ENCODE measurements at regions not wholly inside any gene's neighbourhood (a gene's known extent, or its start where the extent isn't known, plus 50 kb on each side); places are given as distances from the start of the nearest gene placed in this dataset.

DNA sequence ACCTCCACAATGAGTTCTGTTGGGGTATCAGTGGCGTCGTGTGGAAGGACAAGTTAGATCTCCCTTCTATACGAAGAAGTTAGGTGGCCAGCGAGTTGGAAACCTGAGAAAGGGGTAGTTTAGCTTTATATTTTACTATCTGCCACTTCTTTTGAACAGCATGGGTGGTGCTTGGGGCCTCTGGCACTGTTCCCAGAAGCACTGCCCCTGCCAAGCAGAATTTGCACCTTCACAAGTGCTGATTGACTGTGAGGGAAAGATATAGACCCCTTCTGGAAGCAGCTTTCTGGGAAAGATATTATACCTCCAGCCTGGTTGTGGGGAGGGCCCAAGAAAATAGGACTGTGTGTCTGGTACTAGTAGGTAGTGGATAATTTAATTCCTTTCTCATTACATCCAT, 246.9 kb downstream of the FBXO8 start:
- H3K4me3 ChIP-seq (ENCODE audit: low read depth in 1 of 2, low read length in 2 of 2), result no peak overlapping the region
- H3K27me3 ChIP-seq (ENCODE audit: control insufficient read depth in 1 of 2, insufficient read depth in 2 of 2, low read length in 2 of 2), result no peaks in the 10 kb centered on the region
- no peak overlapping the region for H3K27ac ChIP-seq (ENCODE audit: low read depth, low read length)
- H3K4me1 ChIP-seq (ENCODE audit: control insufficient read depth in 1 of 2, insufficient read depth in 2 of 2, low read length in 2 of 2), result no peaks in the 10 kb centered on the region
- H3K36me3 ChIP-seq (ENCODE audit: control insufficient read depth in 1 of 2, insufficient read depth in 2 of 2, low read length in 2 of 2), result no peaks in the 10 kb centered on the region
- no peak overlapping the region for H3K9ac ChIP-seq (ENCODE audit: low read depth in 1 of 2, low read length in 2 of 2)
- H3K9me3 ChIP-seq (ENCODE audit: control insufficient read depth in 1 of 2, low read length in 2 of 2), result no peaks in the 10 kb centered on the region

DNA sequence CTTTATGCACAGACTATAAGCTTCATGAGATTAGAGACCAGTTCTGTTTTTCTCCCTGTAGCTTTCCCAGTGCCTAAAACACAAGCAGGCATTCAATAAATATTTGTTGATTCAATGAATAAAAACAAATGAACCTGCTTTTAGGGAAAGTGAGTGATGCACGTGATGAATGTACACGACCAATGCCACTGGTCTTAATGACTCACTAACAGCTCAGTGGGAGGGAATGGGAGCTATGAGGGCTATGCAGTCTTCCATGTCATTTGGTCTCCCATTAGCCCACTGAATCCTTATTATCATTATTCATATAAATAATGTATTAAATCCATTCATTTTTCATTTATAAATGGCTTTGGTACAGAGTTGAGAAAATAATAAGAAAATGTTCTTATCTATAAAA, 247.4 kb downstream of the FBXO8 start:
- Histone ChIP-seq H3K27me3 (ENCODE audit: control insufficient read depth in 1 of 2, insufficient read depth in 2 of 2, low read length in 2 of 2) (no peaks in the 10 kb centered on the region), H3K9me3 (ENCODE audit: control insufficient read depth in 1 of 2, low read length in 2 of 2) (no peaks in the 10 kb centered on the region), H3K27ac (ENCODE audit: low read depth, low read length) (no peak overlapping the region), H3K36me3 (ENCODE audit: control insufficient read depth in 1 of 2, insufficient read depth in 2 of 2, low read length in 2 of 2) (no peaks in the 10 kb centered on the region), H3K9ac (ENCODE audit: low read depth in 1 of 2, low read length in 2 of 2) (no peak overlapping the region), H3K4me3 (ENCODE audit: low read depth in 1 of 2, low read length in 2 of 2) (no peak overlapping the region), H3K4me1 (ENCODE audit: control insufficient read depth in 1 of 2, insufficient read depth in 2 of 2, low read length in 2 of 2) (no peaks in the 10 kb centered on the region)

GRCh38 chr4:174023641-174024040, 259.8 kb downstream of the FBXO8 start:
- H3K27me3 ChIP-seq (ENCODE audit: control insufficient read depth in 1 of 2, insufficient read depth in 2 of 2, low read length in 2 of 2), result no peaks in the 10 kb centered on the region
- H3K9me3 ChIP-seq (ENCODE audit: control insufficient read depth in 1 of 2, low read length in 2 of 2), result no peaks in the 10 kb centered on the region
- no peak overlapping the region for H3K4me3 ChIP-seq (ENCODE audit: low read depth in 1 of 2, low read length in 2 of 2)
- no peaks in the 10 kb centered on the region for H3K4me1 ChIP-seq (ENCODE audit: control insufficient read depth in 1 of 2, insufficient read depth in 2 of 2, low read length in 2 of 2)
- H3K27ac ChIP-seq (ENCODE audit: low read depth, low read length), result no peak overlapping the region
- no peaks in the 10 kb centered on the region for H3K36me3 ChIP-seq (ENCODE audit: control insufficient read depth in 1 of 2, insufficient read depth in 2 of 2, low read length in 2 of 2)
- no peak overlapping the region for H3K9ac ChIP-seq (ENCODE audit: low read depth in 1 of 2, low read length in 2 of 2)

GRCh38 chr4:174018236-174018635, 265.2 kb downstream of the FBXO8 start:
- Histone ChIP-seq H3K9me3 (ENCODE audit: control insufficient read depth in 1 of 2, low read length in 2 of 2) (no peaks in the 10 kb centered on the region), H3K9ac (ENCODE audit: low read depth in 1 of 2, low read length in 2 of 2) (no peak overlapping the region), H3K27me3 (ENCODE audit: control insufficient read depth in 1 of 2, insufficient read depth in 2 of 2, low read length in 2 of 2) (no peaks in the 10 kb centered on the region), H3K27ac (ENCODE audit: low read depth, low read length) (no peak overlapping the region), H3K4me3 (ENCODE audit: low read depth in 1 of 2, low read length in 2 of 2) (no peak overlapping the region), H3K36me3 (ENCODE audit: control insufficient read depth in 1 of 2, insufficient read depth in 2 of 2, low read length in 2 of 2) (no peaks in the 10 kb centered on the region), H3K4me1 (ENCODE audit: control insufficient read depth in 1 of 2, insufficient read depth in 2 of 2, low read length in 2 of 2) (no peaks in the 10 kb centered on the region)

DNA sequence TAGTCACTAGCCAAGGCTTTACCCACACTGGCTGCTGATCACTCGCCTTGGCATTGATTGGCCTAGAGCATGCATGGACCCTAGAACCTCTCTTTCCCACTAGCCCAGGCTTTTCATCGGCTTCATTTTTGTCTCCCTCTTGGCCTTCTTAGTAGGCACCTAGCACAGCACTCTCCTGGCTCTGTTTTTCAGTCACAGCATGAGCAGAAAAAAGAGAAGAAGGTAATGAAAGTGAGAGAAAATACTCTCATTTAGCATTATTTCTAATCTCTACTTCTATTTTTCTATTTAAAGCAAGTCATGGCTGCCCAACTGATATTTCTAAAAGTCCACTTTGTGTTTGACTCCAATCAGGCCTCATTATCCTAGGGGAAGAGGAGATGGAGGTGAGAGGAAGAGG, 267.2 kb downstream of the FBXO8 start:
- H3K36me3 ChIP-seq (ENCODE audit: control insufficient read depth in 1 of 2, insufficient read depth in 2 of 2, low read length in 2 of 2), result no peaks in the 10 kb centered on the region
- H3K9me3 ChIP-seq (ENCODE audit: control insufficient read depth in 1 of 2, low read length in 2 of 2), result no peaks in the 10 kb centered on the region
- H3K27me3 ChIP-seq (ENCODE audit: control insufficient read depth in 1 of 2, insufficient read depth in 2 of 2, low read length in 2 of 2), result no peaks in the 10 kb centered on the region
- H3K4me1 ChIP-seq (ENCODE audit: control insufficient read depth in 1 of 2, insufficient read depth in 2 of 2, low read length in 2 of 2), result no peaks in the 10 kb centered on the region
- H3K9ac ChIP-seq (ENCODE audit: low read depth in 1 of 2, low read length in 2 of 2), result no peak overlapping the region
- H3K4me3 ChIP-seq (ENCODE audit: low read depth in 1 of 2, low read length in 2 of 2), result no peak overlapping the region
- H3K27ac ChIP-seq (ENCODE audit: low read depth, low read length), result no peak overlapping the region

GRCh38 chr4:174012886-174013259, 270.6 kb downstream of the FBXO8 start:
- Histone ChIP-seq H3K4me1 (ENCODE audit: control insufficient read depth in 1 of 2, insufficient read depth in 2 of 2, low read length in 2 of 2) (no peaks in the 10 kb centered on the region), H3K9ac (ENCODE audit: low read depth in 1 of 2, low read length in 2 of 2) (no peak overlapping the region), H3K27ac (ENCODE audit: low read depth, low read length) (no peak overlapping the region), H3K27me3 (ENCODE audit: control insufficient read depth in 1 of 2, insufficient read depth in 2 of 2, low read length in 2 of 2) (no peaks in the 10 kb centered on the region), H3K9me3 (ENCODE audit: control insufficient read depth in 1 of 2, low read length in 2 of 2) (no peaks in the 10 kb centered on the region), H3K4me3 (ENCODE audit: low read depth in 1 of 2, low read length in 2 of 2) (no peak overlapping the region), H3K36me3 (ENCODE audit: control insufficient read depth in 1 of 2, insufficient read depth in 2 of 2, low read length in 2 of 2) (no peaks in the 10 kb centered on the region)

- Histone ChIP-seq H3K9me3 (ENCODE audit: control insufficient read depth in 1 of 2, low read length in 2 of 2) (no peaks in the 10 kb centered on the region), H3K27ac (ENCODE audit: low read depth, low read length) (no peak overlapping the region), H3K27me3 (ENCODE audit: control insufficient read depth in 1 of 2, insufficient read depth in 2 of 2, low read length in 2 of 2) (no peaks in the 10 kb centered on the region), H3K9ac (ENCODE audit: low read depth in 1 of 2, low read length in 2 of 2) (no peak overlapping the region), H3K4me3 (ENCODE audit: low read depth in 1 of 2, low read length in 2 of 2) (no peak overlapping the region), H3K4me1 (ENCODE audit: control insufficient read depth in 1 of 2, insufficient read depth in 2 of 2, low read length in 2 of 2) (no peaks in the 10 kb centered on the region), H3K36me3 (ENCODE audit: control insufficient read depth in 1 of 2, insufficient read depth in 2 of 2, low read length in 2 of 2) (no peaks in the 10 kb centered on the region)
These were observed 271.2 kb downstream of the FBXO8 start for GRCh38 chr4:174012135-174012885.

- Histone ChIP-seq H3K27me3 (ENCODE audit: control insufficient read depth in 1 of 2, insufficient read depth in 2 of 2, low read length in 2 of 2) (no peaks in the 10 kb centered on the region), H3K36me3 (ENCODE audit: control insufficient read depth in 1 of 2, insufficient read depth in 2 of 2, low read length in 2 of 2) (no peaks in the 10 kb centered on the region), H3K9ac (ENCODE audit: low read depth in 1 of 2, low read length in 2 of 2) (no peak overlapping the region), H3K27ac (ENCODE audit: low read depth, low read length) (no peak overlapping the region), H3K9me3 (ENCODE audit: control insufficient read depth in 1 of 2, low read length in 2 of 2) (no peaks in the 10 kb centered on the region), H3K4me3 (ENCODE audit: low read depth in 1 of 2, low read length in 2 of 2) (no peak overlapping the region), H3K4me1 (ENCODE audit: control insufficient read depth in 1 of 2, insufficient read depth in 2 of 2, low read length in 2 of 2) (no peaks in the 10 kb centered on the region)
These were observed 272.9 kb downstream of the FBXO8 start for GRCh38 chr4:174010547-174010946.

- Histone ChIP-seq H3K9me3 (ENCODE audit: control insufficient read depth in 1 of 2, low read length in 2 of 2) (no peaks in the 10 kb centered on the region), H3K36me3 (ENCODE audit: control insufficient read depth in 1 of 2, insufficient read depth in 2 of 2, low read length in 2 of 2) (no peaks in the 10 kb centered on the region), H3K27ac (ENCODE audit: low read depth, low read length) (no peak overlapping the region), H3K4me1 (ENCODE audit: control insufficient read depth in 1 of 2, insufficient read depth in 2 of 2, low read length in 2 of 2) (no peaks in the 10 kb centered on the region), H3K4me3 (ENCODE audit: low read depth in 1 of 2, low read length in 2 of 2) (no peak overlapping the region), H3K9ac (ENCODE audit: low read depth in 1 of 2, low read length in 2 of 2) (no peak overlapping the region), H3K27me3 (ENCODE audit: control insufficient read depth in 1 of 2, insufficient read depth in 2 of 2, low read length in 2 of 2) (peaks cover 0 to 3% of the 10 kb centered on the region in 2 donors)
These were observed 273.6 kb downstream of the FBXO8 start for GRCh38 chr4:174009686-174010451.

- H3K4me1 ChIP-seq (ENCODE audit: control insufficient read depth in 1 of 2, insufficient read depth in 2 of 2, low read length in 2 of 2), result no peaks in the 10 kb centered on the region
- H3K27ac ChIP-seq (ENCODE audit: low read depth, low read length), result no peak overlapping the region
- H3K36me3 ChIP-seq (ENCODE audit: control insufficient read depth in 1 of 2, insufficient read depth in 2 of 2, low read length in 2 of 2), result no peaks in the 10 kb centered on the region
- H3K9ac ChIP-seq (ENCODE audit: low read depth in 1 of 2, low read length in 2 of 2), result no peak overlapping the region
- H3K9me3 ChIP-seq (ENCODE audit: control insufficient read depth in 1 of 2, low read length in 2 of 2), result no peaks in the 10 kb centered on the region
- peaks cover 0 to 7% of the 10 kb centered on the region in 2 donors for H3K27me3 ChIP-seq (ENCODE audit: control insufficient read depth in 1 of 2, insufficient read depth in 2 of 2, low read length in 2 of 2)
- no peak overlapping the region for H3K4me3 ChIP-seq (ENCODE audit: low read depth in 1 of 2, low read length in 2 of 2)
These were observed 278.0 kb downstream of the FBXO8 start for GRCh38 chr4:174005422-174005821.

All from duodenal mucosa (tissue), 2 donors.